SK-N-SH treated with all-trans-retinoic acid at 6 μM for 48 hours (cell line): ENCODE measurements at regions not wholly inside any gene's neighbourhood (a gene's known extent, or its start where the extent isn't known, plus 50 kb on each side); places are given as distances from the start of the nearest gene placed in this dataset.
"Not testable (repeated sequence)": the region's sequence is repeated elsewhere in the genome, so short reads cannot be mapped to it uniquely, and the experiment has no call there.

ENCODE experiments used
- ARNTL ChIP-seq: fragments of 450-650 bp; formaldehyde crosslinking; IDR thresholded peaks from 2 replicates; pipeline ENCODE4 v1.5.0; 2020; ENCODE audit warnings: low read depth, mild to moderate bottlenecking, moderate library complexity, borderline replicate concordance
- CSRNP3 ChIP-seq: fragments of 250-450 bp; sonication (Bioruptor Pico); IDR thresholded peaks from 2 replicates; pipeline ENCODE4 v1.5.1; 2021; ENCODE audit warnings: mild to moderate bottlenecking, moderate library complexity
- PATZ1 ChIP-seq: fragments of 250-450 bp; sonication (Bioruptor Pico); IDR thresholded peaks from 2 replicates; pipeline ENCODE4 v1.8.0; 2020; ENCODE audit warnings: mild to moderate bottlenecking, moderate library complexity, borderline replicate concordance
- POU6F1 ChIP-seq: fragments of 250-450 bp; sonication (Bioruptor Pico); IDR thresholded peaks from 2 replicates; pipeline ENCODE4 v1.8.0; 2021; ENCODE audit warnings: low read depth, mild to moderate bottlenecking, moderate library complexity, borderline replicate concordance
- SNAI2 ChIP-seq: fragments of 250-450 bp; sonication (Bioruptor Pico); IDR thresholded peaks from 2 replicates; pipeline ENCODE4 v1.5.0; 2020; ENCODE audit warnings: mild to moderate bottlenecking, moderate library complexity
- ZC3H10 ChIP-seq: fragments of 250-450 bp; sonication (Bioruptor Pico); IDR thresholded peaks from 2 replicates; pipeline ENCODE4 v1.5.1; 2021; ENCODE audit warnings: mild to moderate bottlenecking, moderate library complexity
- ZFP3 ChIP-seq: fragments of 250-450 bp; sonication (Bioruptor Pico); IDR thresholded peaks from 2 replicates; pipeline ENCODE4 v1.5.0; 2020; ENCODE audit warnings: mild to moderate bottlenecking, moderate library complexity
- ZNF565 ChIP-seq: fragments of 450-650 bp; formaldehyde crosslinking; conservative IDR thresholded peaks from 2 replicates; pipeline ENCODE4 v1.5.0; 2020; ENCODE audit warnings: low read depth, mild to moderate bottlenecking, moderate library complexity
- ZNF70 ChIP-seq: fragments of 450-650 bp; formaldehyde crosslinking; IDR thresholded peaks from 2 replicates; pipeline ENCODE4 v1.5.0; 2020; ENCODE audit warnings: mild to moderate bottlenecking, moderate library complexity

DNA sequence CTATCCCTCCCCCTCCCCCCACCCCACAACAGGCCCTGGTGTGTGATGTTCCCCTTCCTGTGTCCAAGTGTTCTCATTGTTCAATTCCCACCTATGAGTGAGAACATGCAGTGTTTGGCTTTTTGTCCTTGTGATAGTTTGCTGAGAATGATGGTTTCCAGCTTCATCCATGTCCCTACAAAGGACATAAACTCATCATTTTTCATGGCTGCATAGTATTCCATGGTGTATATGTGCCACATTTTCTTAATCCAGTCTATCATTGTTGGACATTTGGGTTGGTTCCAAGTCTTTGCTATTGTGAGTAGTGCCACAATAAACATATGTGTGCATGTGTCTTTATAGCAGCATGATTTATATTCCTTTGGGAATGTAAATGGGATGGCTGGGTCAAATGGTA, 295.1 kb downstream of the KLHL13 start:
- TF ChIP-seq PATZ1 (CRISPR knock-in tag); POU6F1 (CRISPR knock-in tag); SNAI2 (CRISPR knock-in tag); ZNF70; ZC3H10 (CRISPR knock-in tag); ZNF565 (CRISPR knock-in tag); CSRNP3 (CRISPR knock-in tag); ZFP3; ARNTL (CRISPR knock-in tag): not testable (repeated sequence)
